SW 1271 (cell line): ENCODE measurements at regions not wholly inside any gene's neighbourhood (a gene's known extent, or its start where the extent isn't known, plus 50 kb on each side); places are given as distances from the start of the nearest gene placed in this dataset.

ENCODE experiments used
- DNase-seq, 2 experiments: peaks; one replicate each; lab custom pipeline; 2025; lab: John Stamatoyannopoulos, UW

GRCh38 chr2:104537116-104537515 lies 316.8 kb upstream of the POU3F3 start:
- DNase-seq: no peak

- no peak for DNase-seq
These were observed 315.8 kb upstream of the POU3F3 start for GRCh38 chr2:104538077-104538476.

DNA sequence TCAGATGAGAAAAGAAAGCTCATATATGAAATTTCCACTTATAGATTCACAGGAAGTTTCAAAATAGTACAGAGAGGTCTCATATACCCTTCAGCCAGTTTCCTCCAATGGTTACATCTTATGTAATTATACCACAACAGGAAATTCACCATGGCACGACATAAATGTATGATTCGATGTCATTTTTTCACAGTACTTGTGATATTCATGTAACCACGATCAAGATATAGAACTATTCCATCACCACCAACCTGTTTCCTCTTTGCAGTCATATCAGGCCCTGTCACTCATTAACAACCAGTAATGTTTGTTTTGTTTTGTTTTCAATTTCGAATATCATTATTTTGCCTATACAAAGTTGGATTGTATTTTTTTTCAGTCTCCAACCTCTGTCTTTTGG lies 314.3 kb upstream of the POU3F3 start:
- no peak for DNase-seq

- no peak for DNase-seq
These were observed 308.9 kb upstream of the POU3F3 start for GRCh38 chr2:104545055-104545454.

GRCh38 chr2:104546537-104546936 lies 307.4 kb upstream of the POU3F3 start:
- no peak for DNase-seq

DNA sequence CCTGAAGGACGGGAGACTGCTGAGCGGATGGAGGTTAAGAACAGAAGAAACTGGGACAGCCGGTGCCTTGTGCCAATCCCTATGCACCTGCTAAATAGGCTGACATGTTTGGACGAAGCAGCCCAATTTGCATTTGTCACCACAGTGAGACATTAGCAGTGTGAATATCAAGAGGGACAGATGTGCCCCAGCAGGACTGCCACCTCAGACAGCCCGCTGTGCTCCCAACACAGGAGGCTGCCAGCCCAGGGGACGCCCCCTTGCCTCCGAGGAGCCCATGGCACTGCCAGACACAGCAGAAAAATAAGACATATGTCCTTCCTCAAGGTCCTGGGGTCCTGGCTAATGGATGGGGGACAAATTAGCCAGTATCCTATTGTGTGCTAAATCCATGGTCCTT lies 306.7 kb upstream of the POU3F3 start:
- DNase-seq: no peak

GRCh38 chr2:104561251-104561650 lies 292.7 kb upstream of the POU3F3 start:
- DNase-seq: no peak

- DNase-seq: no peak
These were observed 291.4 kb upstream of the POU3F3 start for GRCh38 chr2:104562537-104562936.

DNA sequence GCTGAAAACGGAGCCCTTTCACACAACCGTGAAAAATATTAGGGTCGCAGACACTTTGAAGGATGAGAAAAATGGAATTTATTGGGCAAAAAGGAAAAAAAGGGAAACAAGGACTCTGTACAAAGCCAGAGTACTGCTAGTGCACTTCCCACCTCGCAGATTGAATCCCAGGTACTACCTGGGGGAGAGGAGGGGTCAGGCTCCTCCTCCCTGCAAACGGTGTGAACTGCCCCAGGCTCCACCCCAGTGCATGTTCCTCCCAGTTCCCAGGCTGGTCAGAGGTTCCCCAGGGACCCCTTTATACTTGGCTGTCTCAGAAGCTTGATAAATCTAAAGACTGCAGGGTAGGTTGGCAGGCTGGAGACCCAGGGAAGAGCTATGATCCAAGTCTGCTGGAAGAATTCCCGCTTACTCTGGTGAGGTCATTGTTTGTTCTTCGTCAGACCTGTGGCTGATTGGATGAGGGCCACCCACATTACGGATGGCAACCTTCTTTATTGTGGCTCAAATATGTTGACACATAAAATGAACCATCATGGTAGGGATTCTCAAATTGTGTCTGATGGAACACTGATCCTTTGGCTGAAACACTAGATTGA lies 290.4 kb upstream of the POU3F3 start:
- no peak for DNase-seq

DNA sequence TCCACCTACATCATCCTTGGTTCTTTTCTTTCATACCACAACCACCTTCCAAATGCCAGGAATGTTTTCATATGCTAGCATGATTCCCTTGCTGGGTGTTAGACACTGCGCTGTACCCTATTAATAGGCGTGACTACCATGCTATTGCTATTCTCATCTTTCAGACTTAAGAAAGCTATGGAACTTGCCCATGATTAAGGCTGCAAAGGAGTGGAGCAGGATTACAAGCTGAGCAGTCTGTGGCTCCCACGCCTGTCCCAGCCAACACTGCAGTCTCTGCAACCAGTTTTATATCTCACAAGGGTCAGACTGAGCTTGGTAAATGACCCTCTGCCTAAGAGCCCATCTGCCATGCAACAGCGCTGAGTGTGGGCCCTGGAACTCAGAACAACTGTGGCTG lies 285.7 kb upstream of the POU3F3 start:
- no peak for DNase-seq

- no peak for DNase-seq
These were observed 283.7 kb upstream of the POU3F3 start for GRCh38 chr2:104570259-104570658.

- no peak for DNase-seq
These were observed 281.1 kb upstream of the POU3F3 start for GRCh38 chr2:104572834-104573233.

DNA sequence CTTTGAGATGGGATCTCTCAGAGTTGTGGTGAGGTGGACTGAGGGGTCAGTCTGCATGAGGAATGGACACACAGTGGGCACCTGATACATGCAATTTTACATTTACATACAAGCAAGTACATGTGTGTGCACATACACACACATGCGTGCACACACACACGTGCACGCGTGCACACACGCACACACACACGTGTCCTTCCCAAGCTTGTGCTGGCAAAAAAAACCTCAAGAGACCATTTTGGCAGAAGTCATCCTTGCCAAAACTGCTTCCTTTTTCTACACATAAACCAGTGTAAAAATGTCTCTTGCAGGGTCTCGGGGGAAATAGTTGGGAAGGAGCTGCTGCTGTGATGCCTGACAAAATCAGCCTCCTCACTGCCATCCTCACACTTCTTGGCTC lies 279.5 kb upstream of the POU3F3 start:
- DNase-seq: no peak

- DNase-seq: no peak
These were observed 276.8 kb upstream of the POU3F3 start for GRCh38 chr2:104577143-104577542.

DNA sequence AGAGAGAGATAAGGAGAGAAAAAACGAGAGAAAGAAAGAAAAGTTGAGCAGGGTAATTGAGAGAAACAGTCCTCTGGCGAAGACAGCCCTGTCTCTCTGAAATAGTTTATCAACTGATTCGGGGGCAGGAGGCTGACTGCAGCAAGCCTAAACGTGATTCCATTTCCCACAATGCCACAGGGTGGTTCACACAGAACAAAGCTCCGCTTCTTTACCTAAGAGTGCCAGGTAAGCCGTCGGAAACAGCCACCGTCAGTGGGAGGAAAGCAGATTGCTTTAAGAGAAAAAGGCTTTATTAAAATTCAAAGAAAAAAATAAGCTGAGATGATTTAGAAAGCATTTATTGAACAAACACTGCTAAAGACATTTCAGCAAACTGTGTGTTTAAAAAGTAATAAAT lies 271.4 kb upstream of the POU3F3 start:
- DNase-seq: no peak

DNA sequence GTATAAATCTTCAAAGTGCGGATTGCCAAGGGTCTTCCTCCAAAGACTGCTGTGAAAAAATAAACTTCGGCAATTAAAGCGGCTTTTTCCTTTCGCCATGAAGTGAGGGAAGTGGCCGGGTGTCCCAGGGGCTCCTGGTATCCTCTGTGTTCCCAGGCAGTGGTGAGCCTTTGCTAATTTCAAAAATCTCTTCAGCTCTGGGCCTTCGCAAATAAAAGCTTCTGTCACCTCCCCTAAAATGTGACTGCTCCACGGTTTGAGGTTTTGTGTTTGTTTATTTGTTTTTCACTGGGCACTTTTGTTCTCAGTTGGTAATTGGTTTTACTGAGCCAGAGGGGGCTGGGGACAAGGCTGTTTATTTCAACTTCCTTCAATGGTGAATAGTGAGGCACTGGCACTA lies 270.1 kb upstream of the POU3F3 start:
- DNase-seq: no peak

DNA sequence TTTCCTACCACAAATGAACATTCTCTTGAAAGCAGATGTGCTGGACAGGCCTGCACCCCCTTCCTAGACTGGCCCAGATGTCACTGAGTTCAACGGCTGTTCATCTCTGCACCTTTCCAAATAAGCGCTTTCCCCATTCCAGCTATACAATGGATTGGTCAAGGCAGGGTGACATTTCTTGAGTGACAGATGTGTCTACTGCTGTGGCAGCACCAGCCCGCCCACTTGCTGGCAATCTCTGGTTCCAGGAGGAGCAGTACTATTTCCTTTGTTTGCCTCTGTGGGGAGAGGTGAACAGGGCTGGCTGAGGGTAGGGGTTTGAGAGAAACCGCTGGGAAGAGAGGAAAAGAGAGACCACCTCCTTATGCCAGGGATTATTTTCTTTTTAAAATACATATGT lies 269.5 kb upstream of the POU3F3 start:
- DNase-seq: no peak

- no peak for DNase-seq
These were observed 258.3 kb upstream of the POU3F3 start for GRCh38 chr2:104595576-104595975.

GRCh38 chr2:104597942-104598341 lies 256.0 kb upstream of the POU3F3 start:
- no peak for DNase-seq

GRCh38 chr2:104598636-104599035 lies 255.3 kb upstream of the POU3F3 start:
- DNase-seq: no peak

- DNase-seq: peak in 1 of 2 experiments; percentile 7
These were observed 254.0 kb upstream of the POU3F3 start for GRCh38 chr2:104599787-104600510.

DNA sequence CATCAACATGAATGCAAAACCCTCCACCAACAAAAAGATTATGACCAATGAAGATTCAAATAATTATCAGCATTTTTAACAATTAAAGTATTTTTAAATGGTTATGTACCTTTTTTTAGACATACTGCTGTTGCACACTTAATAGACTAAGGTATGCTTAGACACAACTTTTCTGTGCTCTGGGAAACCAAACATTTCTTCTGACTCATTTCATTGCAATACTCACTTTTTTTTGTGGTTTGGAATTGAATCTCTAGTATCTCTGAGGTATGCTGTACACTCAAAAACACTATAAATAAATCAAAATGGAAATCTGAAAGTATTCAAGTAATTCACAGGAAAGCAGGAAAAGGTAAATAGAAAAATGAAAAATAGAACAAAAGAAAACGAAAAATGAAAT lies 247.9 kb upstream of the POU3F3 start:
- no peak for DNase-seq

DNA sequence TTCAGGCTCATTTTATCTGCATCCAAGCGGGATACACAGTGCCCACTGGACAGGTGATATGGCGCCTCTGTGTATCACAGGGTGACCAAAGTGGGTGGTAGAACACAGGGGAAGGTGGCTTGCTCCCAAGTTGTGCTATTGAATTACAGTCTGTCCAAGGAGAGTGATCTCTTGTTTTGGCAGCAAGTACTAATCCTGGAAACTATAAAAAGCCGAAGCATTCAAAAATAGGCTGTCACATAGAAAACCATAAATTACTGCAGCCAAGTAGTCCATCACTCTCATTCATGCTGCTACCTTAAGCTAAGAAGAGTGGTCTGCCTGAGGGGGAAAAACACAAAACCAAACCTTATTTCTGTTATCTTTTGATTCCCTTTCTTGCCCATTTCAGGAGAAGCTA lies 237.1 kb upstream of the POU3F3 start:
- DNase-seq: no peak

GRCh38 chr2:104620801-104621200 lies 233.1 kb upstream of the POU3F3 start:
- DNase-seq: no peak
